ENCODE measurements at regions not wholly inside any gene's neighbourhood (a gene's known extent, or its start where the extent isn't known, plus 50 kb on each side); places are given as distances from the start of the nearest gene placed in this dataset.

DNA sequence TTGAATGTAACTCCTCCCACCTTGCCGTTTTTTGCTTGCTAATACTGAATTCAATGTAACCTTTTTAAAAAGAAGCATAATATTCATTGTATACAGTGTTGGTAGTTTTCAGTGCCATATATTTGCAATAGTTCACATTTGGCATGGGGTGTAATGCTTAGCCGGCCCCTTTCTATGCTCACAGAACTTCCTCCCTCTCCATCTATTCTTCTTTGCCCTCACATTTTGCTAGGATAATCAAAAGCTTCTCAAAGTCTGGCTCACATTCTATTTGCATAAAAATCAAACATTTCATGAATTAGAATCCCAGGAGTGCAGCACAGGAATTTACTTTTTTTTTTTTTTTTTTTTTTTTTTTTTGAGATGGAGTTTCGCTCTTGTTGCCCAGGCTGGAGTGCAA lies 226.3 kb upstream of the MPDZ start (continued):
- TF ChIP-seq ELK4 (IDR thresholded peaks at IDR 0.05; ENCODE audit: borderline replicate concordance, low read depth, low read length) (no peak), ZNF184 (tag by site-specific recombination; IDR thresholded peaks at IDR 0.05) (no peak), ZNF670 (tag by site-specific recombination; IDR thresholded peaks at IDR 0.05; ENCODE audit: low read depth) (no peak)

DNA sequence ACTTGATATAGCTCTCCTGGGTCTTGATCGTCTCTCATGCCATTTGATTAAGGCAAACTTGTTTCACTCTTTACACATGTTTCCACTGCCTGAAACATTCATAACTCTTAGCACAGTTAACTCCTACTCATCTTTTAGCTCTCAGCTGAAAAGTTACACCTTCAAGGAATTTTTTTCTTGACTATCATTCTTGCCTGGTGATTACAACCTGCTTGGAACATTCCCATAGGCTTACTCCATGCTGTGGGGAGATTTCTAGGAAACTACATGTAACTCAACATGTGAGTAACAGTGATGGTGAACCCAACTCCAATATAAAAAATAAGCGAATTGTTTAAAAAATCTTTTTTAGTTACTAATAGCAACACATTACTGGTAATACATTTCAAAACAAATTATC lies 224.1 kb upstream of the MPDZ start:
- H3K4me3 ChIP-seq (ENCODE audit: low read depth, low read length): no peak overlapping the region
- no peaks in the 10 kb centered on the region for H3K9me3 ChIP-seq (ENCODE audit: control insufficient read depth, insufficient read depth, low read depth, low read length)
- no peaks in the 10 kb centered on the region; the same call in 1 of the 2 replicates for H3K4me1 ChIP-seq (ENCODE audit: control insufficient read depth, insufficient read depth, low read length)
- no peaks in the 10 kb centered on the region for H3K36me3 ChIP-seq (ENCODE audit: control insufficient read depth in 2 of 2, insufficient read depth in 1 of 2, low read length in 2 of 2)
- ChIA-PET CTCF (no interaction called here), POLR2A (no interaction called here)
- TF ChIP-seq ELK4 (IDR thresholded peaks at IDR 0.05; ENCODE audit: borderline replicate concordance, low read depth, low read length) (no peak), ZNF596 (tag by site-specific recombination; IDR thresholded peaks at IDR 0.05) (no peak), ZNF529 (tag by site-specific recombination; IDR thresholded peaks at IDR 0.05; ENCODE audit: insufficient replicate concordance) (no peak), ZNF302 (tag by site-specific recombination; IDR thresholded peaks at IDR 0.05; ENCODE audit: low read depth) (no peak), ZNF362 (tag by site-specific recombination; IDR thresholded peaks at IDR 0.05) (no peak), SP2 (tag by site-specific recombination; IDR thresholded peaks at IDR 0.05) (no peak), ZNF514 (tag by site-specific recombination; IDR thresholded peaks at IDR 0.05) (no peak), GLIS2 (tag by site-specific recombination; IDR thresholded peaks at IDR 0.05) (no peak), ZNF214 (tag by site-specific recombination; IDR thresholded peaks at IDR 0.05; ENCODE audit: borderline replicate concordance) (no peak), ZNF626 (tag by site-specific recombination; IDR thresholded peaks at IDR 0.05) (no peak), ZNF394 (tag by site-specific recombination; IDR thresholded peaks at IDR 0.05; ENCODE audit: borderline replicate concordance) (no peak), ZNF404 (tag by site-specific recombination; IDR thresholded peaks at IDR 0.05) (no peak), BCL11B (tag by site-specific recombination; IDR thresholded peaks at IDR 0.05; ENCODE audit: low read depth) (no peak)
- TF ChIP-seq, protein P1, sequence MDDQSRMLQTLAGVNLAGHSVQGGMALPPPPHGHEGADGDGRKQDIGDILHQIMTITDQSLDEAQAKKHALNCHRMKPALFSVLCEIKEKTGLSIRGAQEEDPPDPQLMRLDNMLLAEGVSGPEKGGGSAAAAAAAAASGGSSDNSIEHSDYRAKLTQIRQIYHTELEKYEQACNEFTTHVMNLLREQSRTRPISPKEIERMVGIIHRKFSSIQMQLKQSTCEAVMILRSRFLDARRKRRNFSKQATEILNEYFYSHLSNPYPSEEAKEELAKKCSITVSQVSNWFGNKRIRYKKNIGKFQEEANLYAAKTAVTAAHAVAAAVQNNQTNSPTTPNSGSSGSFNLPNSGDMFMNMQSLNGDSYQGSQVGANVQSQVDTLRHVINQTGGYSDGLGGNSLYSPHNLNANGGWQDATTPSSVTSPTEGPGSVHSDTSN (CRISPR knock-in tag; IDR thresholded peaks at IDR 0.05): no peak
- H3K27ac ChIP-seq (ENCODE audit: extremely low read depth, low read depth, low read length): no peak overlapping the region

GRCh38 chr9:13502484-13502883 lies 223.0 kb upstream of the MPDZ start:
- H3K4me3 ChIP-seq (ENCODE audit: low read depth, low read length): no peak overlapping the region
- no peaks in the 10 kb centered on the region for H3K4me1 ChIP-seq (ENCODE audit: control insufficient read depth, insufficient read depth, low read length)
- no peak overlapping the region for H3K27ac ChIP-seq (ENCODE audit: extremely low read depth, low read depth, low read length)
- no peak for TF ChIP-seq ZNF426 (tag by site-specific recombination; IDR thresholded peaks at IDR 0.05)
- no peaks in the 10 kb centered on the region for H3K9me3 ChIP-seq (ENCODE audit: control insufficient read depth, insufficient read depth, low read depth, low read length)
- ChIA-PET POLR2A (no interaction called here), CTCF (no interaction called here)
- H3K36me3 ChIP-seq (ENCODE audit: control insufficient read depth in 2 of 2, insufficient read depth in 1 of 2, low read length in 2 of 2): no peaks in the 10 kb centered on the region

All from HEK293 (cell line).